AG09319 (cell line): ENCODE measurements at regions not wholly inside any gene's neighbourhood (a gene's known extent, or its start where the extent isn't known, plus 50 kb on each side); places are given as distances from the start of the nearest gene placed in this dataset.

Experiments used
- DNase-seq: peaks from one replicate; pipeline ENCODE4 v3.0.0-alpha.2; 2010; ENCODE audit warnings: low read depth; ENCODE audit errors: extremely low read depth
- TF ChIP-seq, protein P1 (sequence below): IDR thresholded peaks from 2 replicates; pipeline ENCODE4 v1.5.1; 2011; ENCODE audit warnings: low read depth, mild to moderate bottlenecking, inconsistent platforms, low read length, moderate library complexity

DNA sequence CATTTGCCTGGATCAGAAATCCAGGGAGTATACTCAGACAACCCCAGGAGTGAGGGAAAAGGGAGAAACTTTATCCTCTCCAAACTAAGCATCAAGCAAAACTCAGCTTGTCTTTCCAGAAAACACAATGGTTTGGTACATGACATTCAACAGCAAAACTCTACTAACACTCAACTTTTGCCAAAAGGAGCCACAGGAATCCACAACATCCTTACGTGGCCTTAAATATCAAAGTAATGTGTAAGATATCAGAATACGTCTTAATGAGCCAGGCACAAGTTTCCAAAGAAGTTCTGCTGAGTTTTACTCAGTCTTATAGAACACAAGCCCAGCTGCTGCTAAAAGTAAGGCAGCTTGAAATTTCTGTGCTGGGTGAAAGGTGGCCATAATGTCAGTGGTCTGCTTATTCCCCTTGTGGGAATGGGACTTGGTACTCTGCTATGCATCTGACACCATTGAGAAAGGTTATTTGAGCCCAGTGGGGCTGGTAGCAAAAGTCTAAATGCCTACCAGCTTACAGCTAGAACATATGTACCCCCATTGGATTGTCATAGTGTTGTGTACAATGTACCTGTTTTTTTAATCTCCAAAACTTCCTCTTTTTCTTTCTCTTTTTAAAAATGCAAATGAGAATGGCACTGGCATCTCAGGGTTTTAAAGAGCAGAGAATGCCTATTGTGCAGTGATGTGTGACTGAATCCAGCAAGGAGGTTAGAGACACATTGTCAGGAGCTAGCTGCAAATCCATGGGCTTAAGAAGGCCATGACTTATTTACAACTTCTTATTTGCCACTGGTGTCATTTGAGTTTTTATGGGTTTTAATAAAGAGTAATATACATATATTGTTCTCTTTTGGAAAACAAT lies 62.0 kb upstream of the ST6GALNAC3 start:
- TF ChIP-seq, protein P1, sequence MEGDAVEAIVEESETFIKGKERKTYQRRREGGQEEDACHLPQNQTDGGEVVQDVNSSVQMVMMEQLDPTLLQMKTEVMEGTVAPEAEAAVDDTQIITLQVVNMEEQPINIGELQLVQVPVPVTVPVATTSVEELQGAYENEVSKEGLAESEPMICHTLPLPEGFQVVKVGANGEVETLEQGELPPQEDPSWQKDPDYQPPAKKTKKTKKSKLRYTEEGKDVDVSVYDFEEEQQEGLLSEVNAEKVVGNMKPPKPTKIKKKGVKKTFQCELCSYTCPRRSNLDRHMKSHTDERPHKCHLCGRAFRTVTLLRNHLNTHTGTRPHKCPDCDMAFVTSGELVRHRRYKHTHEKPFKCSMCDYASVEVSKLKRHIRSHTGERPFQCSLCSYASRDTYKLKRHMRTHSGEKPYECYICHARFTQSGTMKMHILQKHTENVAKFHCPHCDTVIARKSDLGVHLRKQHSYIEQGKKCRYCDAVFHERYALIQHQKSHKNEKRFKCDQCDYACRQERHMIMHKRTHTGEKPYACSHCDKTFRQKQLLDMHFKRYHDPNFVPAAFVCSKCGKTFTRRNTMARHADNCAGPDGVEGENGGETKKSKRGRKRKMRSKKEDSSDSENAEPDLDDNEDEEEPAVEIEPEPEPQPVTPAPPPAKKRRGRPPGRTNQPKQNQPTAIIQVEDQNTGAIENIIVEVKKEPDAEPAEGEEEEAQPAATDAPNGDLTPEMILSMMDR: no peak
- DNase-seq: no peak

DNA sequence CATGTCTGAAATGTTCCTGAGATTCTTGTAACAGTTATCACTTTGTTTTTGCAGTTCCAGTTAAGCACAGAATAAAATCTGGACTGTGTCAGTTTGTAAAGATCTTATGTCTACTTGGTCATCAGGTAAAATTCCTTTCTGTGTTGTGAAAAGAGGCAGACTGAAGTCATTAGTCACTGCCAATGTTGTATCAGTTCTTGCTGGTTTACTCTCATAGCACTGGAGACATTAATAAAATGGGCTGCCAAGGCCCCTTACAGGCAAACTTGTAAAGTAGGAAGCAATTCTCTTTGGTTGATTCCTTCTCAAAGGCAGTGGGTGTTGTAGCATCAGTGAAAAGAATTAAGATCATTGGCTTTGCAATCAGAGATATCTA lies 61.4 kb upstream of the ST6GALNAC3 start:
- TF ChIP-seq, protein P1: no peak
- no peak for DNase-seq

DNA sequence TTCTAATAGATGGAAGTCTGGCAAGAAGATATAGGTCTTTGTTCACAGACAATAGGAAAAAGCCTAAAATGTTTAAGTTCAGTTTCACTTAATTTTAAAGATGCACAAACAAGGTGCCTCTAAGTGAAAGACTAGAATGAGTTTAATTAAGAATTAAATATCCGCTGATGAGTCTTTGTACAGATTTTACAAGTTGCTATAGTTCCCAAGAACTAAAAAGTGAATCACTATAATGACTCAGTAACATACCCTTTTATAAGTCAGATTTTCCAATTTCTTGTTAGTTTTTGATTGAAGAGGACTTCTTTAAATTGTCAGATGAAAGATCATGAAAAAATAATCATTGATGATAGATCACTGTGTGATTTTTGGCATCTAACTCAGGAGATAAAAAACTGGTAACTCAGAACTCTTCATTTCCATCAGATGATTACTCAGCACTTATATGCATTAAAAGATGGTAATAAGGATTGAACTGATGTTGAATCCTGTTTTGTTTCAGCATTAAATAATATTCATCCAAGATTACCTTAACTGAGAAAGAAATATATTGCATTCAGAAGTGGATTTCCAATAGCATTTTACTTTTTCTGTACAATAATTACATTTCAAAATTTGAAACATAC lies 59.0 kb upstream of the ST6GALNAC3 start:
- no peak for DNase-seq
- TF ChIP-seq, protein P1: no peak

DNA sequence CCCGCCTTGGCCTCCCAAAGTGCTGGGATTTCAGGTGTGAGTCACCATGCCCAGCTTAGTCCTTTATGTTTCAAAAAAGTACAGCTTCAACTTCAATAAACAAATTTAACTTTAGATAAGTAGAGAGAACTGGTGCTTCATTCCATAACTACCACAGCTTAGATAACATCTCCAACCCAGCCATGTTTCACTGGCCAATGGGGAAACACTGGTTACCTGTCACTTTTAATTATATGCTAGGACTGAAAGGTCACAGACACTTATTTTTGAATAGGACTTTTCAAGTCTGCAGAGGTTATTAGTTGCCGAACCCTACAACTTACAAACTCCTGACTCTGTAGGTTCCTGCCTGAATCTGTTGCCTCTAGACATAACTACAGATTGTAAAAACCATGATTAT lies 56.5 kb upstream of the ST6GALNAC3 start:
- TF ChIP-seq, protein P1: no peak
- DNase-seq: no peak

DNA sequence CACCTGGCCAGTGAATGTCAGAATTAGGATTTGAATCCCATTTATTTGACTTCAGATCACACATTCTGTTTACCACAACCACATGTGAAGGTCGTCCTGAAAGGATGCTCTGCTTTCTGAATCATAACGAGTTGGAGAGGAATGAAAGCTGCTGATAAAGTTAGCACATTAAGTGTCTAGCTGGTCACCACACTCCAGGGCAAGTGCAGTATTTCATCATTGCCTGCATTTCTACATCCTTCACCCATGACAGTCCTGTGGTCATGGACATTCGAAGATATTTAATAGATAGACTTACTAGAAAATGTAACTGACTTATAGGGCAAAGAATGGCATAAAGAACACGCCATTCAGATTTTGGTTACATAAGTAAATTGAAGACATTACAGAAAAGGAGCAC lies 52.7 kb upstream of the ST6GALNAC3 start:
- DNase-seq: no peak
- TF ChIP-seq, protein P1: no peak

DNA sequence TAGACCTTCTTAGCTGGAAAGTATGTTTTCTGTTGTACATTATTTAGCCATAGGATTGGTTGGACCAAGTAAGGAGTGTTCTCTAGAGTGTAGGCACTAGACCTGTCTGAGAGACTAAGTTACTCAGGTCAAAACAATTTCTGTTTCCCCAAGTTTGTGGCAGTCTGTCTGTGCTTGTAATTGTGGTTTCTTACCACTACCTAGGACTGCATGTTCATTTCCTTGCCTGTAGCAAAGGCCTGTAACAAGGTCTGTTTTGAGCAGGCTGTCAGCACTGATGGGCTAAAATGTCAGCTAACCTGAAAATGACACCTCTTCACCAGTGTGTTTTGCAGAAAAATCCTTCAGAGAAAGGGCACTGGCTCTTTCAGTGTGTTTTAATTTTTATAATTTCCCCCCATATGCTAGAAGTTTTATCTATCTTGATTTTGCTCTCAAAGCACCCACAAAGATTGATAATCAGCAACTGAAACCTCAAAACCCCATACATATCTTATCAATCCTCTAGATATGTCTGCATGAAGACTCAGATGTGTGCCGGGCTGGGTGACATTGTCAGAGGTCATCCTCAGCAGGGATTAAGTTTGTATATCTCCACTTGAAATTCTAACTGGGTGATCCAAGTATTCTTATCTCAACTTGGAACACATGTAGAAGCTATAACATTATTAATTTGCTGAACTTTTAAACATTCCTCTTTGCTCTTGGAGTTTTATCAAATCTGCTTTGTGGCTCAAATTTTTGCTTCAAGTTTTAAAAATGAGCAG lies 50.7 kb upstream of the ST6GALNAC3 start:
- no peak for DNase-seq
- TF ChIP-seq, protein P1: no peak
